GM18520 (cell line): ENCODE measurements at regions not wholly inside any gene's neighbourhood (a gene's known extent, or its start where the extent isn't known, plus 50 kb on each side); places are given as distances from the start of the nearest gene placed in this dataset.

ENCODE experiments used
- ATAC-seq: cut with Tn5 transposase; IDR thresholded peaks from one replicate; pipeline ENCODE4 v1.9.1; 2021; ENCODE audit not compliant: unreplicated experiment

GRCh38 chr4:153939570-153939969 lies 150.7 kb upstream of the SFRP2 start:
- no peak for ATAC-seq

- no peak for ATAC-seq
Observed at GRCh38 chr4:153938994-153939393, 150.1 kb upstream of the SFRP2 start.

- no peak for ATAC-seq
Observed at GRCh38 chr4:153937289-153937688, 148.4 kb upstream of the SFRP2 start.

GRCh38 chr4:153936121-153936520 lies 147.2 kb upstream of the SFRP2 start:
- no peak for ATAC-seq

GRCh38 chr4:153934688-153935017 lies 145.8 kb upstream of the SFRP2 start:
- ATAC-seq = no peak

- ATAC-seq = no peak
Observed at GRCh38 chr4:153933915-153934687, 145.2 kb upstream of the SFRP2 start.

GRCh38 chr4:153931804-153932203 lies 142.9 kb upstream of the SFRP2 start:
- ATAC-seq = no peak

GRCh38 chr4:153929675-153930074 lies 140.8 kb upstream of the SFRP2 start:
- ATAC-seq = no peak

GRCh38 chr4:153927451-153927850 lies 138.6 kb upstream of the SFRP2 start:
- no peak for ATAC-seq

GRCh38 chr4:153922148-153922547 lies 133.3 kb upstream of the SFRP2 start:
- ATAC-seq = no peak

GRCh38 chr4:153919667-153920066 lies 130.8 kb upstream of the SFRP2 start:
- ATAC-seq = no peak

- ATAC-seq = peak; percentile 94
Observed at GRCh38 chr4:153916273-153916755, 127.4 kb upstream of the SFRP2 start.

- no peak for ATAC-seq
Observed at GRCh38 chr4:153912301-153912700, 123.4 kb upstream of the SFRP2 start.

GRCh38 chr4:153909672-153910071 lies 120.8 kb upstream of the SFRP2 start:
- no peak for ATAC-seq

GRCh38 chr4:153906231-153906630 lies 117.3 kb upstream of the SFRP2 start:
- ATAC-seq = no peak

GRCh38 chr4:153905231-153905630 lies 116.3 kb upstream of the SFRP2 start:
- ATAC-seq = no peak

- ATAC-seq = no peak
Observed at GRCh38 chr4:153904011-153904410, 115.1 kb upstream of the SFRP2 start.

GRCh38 chr4:153901220-153901619 lies 112.3 kb upstream of the SFRP2 start:
- ATAC-seq = no peak

GRCh38 chr4:153900426-153900825 lies 111.5 kb upstream of the SFRP2 start:
- ATAC-seq = no peak

GRCh38 chr4:153890761-153891160 lies 101.9 kb upstream of the SFRP2 start:
- ATAC-seq = no peak

GRCh38 chr4:153887217-153887616 lies 98.3 kb upstream of the SFRP2 start:
- no peak for ATAC-seq

GRCh38 chr4:153884325-153884724 lies 95.4 kb upstream of the SFRP2 start:
- no peak for ATAC-seq

GRCh38 chr4:153880983-153881382 lies 92.1 kb upstream of the SFRP2 start:
- ATAC-seq = no peak
